ENCODE measurements at regions not wholly inside any gene's neighbourhood (a gene's known extent, or its start where the extent isn't known, plus 50 kb on each side); places are given as distances from the start of the nearest gene placed in this dataset.

DNA sequence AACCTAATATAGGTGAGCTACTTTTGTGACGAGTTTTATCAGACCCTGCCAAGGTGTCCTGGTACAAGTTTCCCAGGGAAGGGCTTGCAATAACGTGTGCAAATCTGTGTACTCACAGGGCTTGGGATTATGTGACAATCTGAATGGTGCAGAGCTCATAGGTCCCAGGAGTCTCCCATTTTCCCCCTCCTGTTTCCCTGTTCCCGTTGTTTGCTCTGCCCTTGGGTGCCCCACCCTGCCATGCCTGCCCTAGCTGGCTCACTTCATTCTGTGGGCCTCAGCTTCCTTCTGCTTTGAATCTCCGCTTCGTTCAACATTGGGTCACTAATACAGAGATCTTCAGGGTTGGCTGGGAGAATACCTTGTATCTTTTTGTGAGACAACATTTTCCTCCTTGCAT, 90.3 kb upstream of the HPF1 start:
- TF ChIP-seq RAD21 (IDR thresholded peaks at IDR 0.05; ENCODE audit: low read depth), result no peak
- TF ChIP-seq, protein P1, sequence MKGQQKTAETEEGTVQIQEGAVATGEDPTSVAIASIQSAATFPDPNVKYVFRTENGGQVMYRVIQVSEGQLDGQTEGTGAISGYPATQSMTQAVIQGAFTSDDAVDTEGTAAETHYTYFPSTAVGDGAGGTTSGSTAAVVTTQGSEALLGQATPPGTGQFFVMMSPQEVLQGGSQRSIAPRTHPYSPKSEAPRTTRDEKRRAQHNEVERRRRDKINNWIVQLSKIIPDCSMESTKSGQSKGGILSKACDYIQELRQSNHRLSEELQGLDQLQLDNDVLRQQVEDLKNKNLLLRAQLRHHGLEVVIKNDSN (IDR thresholded peaks at IDR 0.05), result no peak
- TF ChIP-seq YY1 (IDR thresholded peaks at IDR 0.05; ENCODE audit: low read depth), result no peak
- TF ChIP-seq, protein P2, sequence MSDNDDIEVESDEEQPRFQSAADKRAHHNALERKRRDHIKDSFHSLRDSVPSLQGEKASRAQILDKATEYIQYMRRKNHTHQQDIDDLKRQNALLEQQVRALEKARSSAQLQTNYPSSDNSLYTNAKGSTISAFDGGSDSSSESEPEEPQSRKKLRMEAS (IDR thresholded peaks at IDR 0.05), result no peak
- no peak for TF ChIP-seq CREB1 (IDR thresholded peaks at IDR 0.05; ENCODE audit: low read depth)
- TF ChIP-seq FOXM1 (IDR thresholded peaks at IDR 0.05; ENCODE audit: borderline replicate concordance, low read depth), result no peak
- no peak for TF ChIP-seq EGR1 (IDR thresholded peaks at IDR 0.05)
- TF ChIP-seq, protein P3, sequence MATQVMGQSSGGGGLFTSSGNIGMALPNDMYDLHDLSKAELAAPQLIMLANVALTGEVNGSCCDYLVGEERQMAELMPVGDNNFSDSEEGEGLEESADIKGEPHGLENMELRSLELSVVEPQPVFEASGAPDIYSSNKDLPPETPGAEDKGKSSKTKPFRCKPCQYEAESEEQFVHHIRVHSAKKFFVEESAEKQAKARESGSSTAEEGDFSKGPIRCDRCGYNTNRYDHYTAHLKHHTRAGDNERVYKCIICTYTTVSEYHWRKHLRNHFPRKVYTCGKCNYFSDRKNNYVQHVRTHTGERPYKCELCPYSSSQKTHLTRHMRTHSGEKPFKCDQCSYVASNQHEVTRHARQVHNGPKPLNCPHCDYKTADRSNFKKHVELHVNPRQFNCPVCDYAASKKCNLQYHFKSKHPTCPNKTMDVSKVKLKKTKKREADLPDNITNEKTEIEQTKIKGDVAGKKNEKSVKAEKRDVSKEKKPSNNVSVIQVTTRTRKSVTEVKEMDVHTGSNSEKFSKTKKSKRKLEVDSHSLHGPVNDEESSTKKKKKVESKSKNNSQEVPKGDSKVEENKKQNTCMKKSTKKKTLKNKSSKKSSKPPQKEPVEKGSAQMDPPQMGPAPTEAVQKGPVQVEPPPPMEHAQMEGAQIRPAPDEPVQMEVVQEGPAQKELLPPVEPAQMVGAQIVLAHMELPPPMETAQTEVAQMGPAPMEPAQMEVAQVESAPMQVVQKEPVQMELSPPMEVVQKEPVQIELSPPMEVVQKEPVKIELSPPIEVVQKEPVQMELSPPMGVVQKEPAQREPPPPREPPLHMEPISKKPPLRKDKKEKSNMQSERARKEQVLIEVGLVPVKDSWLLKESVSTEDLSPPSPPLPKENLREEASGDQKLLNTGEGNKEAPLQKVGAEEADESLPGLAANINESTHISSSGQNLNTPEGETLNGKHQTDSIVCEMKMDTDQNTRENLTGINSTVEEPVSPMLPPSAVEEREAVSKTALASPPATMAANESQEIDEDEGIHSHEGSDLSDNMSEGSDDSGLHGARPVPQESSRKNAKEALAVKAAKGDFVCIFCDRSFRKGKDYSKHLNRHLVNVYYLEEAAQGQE (IDR thresholded peaks at IDR 0.05; ENCODE audit: low read depth), result no peak
- no peak for TF ChIP-seq ZBTB7A (IDR thresholded peaks at IDR 0.05; ENCODE audit: low read depth)
- TF ChIP-seq EP300 (IDR thresholded peaks at IDR 0.05; ENCODE audit: borderline replicate concordance), result no peak
- TF ChIP-seq CEBPB (IDR thresholded peaks at IDR 0.05), result no peak
- no peak for TF ChIP-seq TAF1 (IDR thresholded peaks at IDR 0.05; ENCODE audit: low read depth)
- no peak for TF ChIP-seq NFIC (IDR thresholded peaks at IDR 0.05)
- no peak for TF ChIP-seq TCF12 (IDR thresholded peaks at IDR 0.05; ENCODE audit: low read depth)
